H1 (cell line): ENCODE measurements at regions not wholly inside any gene's neighbourhood (a gene's known extent, or its start where the extent isn't known, plus 50 kb on each side); places are given as distances from the start of the nearest gene placed in this dataset.

Source experiments
- CTCF ChIA-PET: fragments of 300-600 bp; sonication (Branson Sonifier 250); formaldehyde crosslinking; loops from one replicate; lab custom pipeline; 2021; ENCODE audit not compliant: partially characterized antibody; lab: Charles Lee
- POLR2A ChIA-PET: fragments of 300-600 bp; sonication (Branson Sonifier 250); formaldehyde crosslinking; loops from one replicate; lab custom pipeline; 2021; ENCODE audit warnings: inconsistent platforms; ENCODE audit not compliant: partially characterized antibody; lab: Charles Lee
- DNase-seq, 2 experiments: peaks; one replicate each; pipeline versions ENCODE4 v3.0.0 to v3.0.0-alpha.2; 2010 to 2022; ENCODE audit warnings: low spot score in 2 of 2, low read depth in 1 of 2, mixed read lengths in 1 of 2
- FAIRE-seq: peaks from 2 replicates; lab custom pipeline; 2011; peaks lifted over from hg19 to GRCh38; lab: Jason Lieb, UNC
- H2AFZ ChIP-seq: 2 replicates; pipeline ENCODE4 v1.8.1; 2012; ENCODE audit warnings: low read length, inconsistent platforms
- H2AK5ac ChIP-seq: 2 replicates; pipeline ENCODE4 v1.6.1; 2013; ENCODE audit warnings: low read depth, low read length
- H2BK120ac ChIP-seq: replicated peaks from 2 replicates; pipeline ENCODE3; 2013; ENCODE audit warnings: low read depth, low read length, inconsistent platforms
- H2BK12ac ChIP-seq: 2 replicates; pipeline ENCODE4 v1.6.1; 2013; ENCODE audit warnings: low read depth, low read length
- H2BK15ac ChIP-seq: 2 replicates; pipeline ENCODE4 v1.6.1; 2013; ENCODE audit warnings: low read length
- H2BK20ac ChIP-seq: 2 replicates; pipeline ENCODE4 v1.6.1; 2013; ENCODE audit warnings: low read length
- H2BK5ac ChIP-seq: 2 replicates; pipeline ENCODE4 v1.6.1; 2013; ENCODE audit warnings: low read depth, low read length
- H3K14ac ChIP-seq: 2 replicates; pipeline ENCODE4 v1.6.1; 2013; ENCODE audit warnings: inconsistent platforms; ENCODE audit not compliant: insufficient read length
- H3K18ac ChIP-seq: 2 replicates; pipeline ENCODE4 v1.6.1; 2013; ENCODE audit warnings: low read length; ENCODE audit errors: extremely low read depth
- H3K23ac ChIP-seq: 2 replicates; pipeline ENCODE4 v1.6.1; 2013; ENCODE audit warnings: inconsistent platforms; ENCODE audit not compliant: insufficient read length
- H3K23me2 ChIP-seq: 2 replicates; pipeline ENCODE4 v1.6.1; 2013; ENCODE audit warnings: low read depth, low read length
- H3K27ac ChIP-seq: 2 replicates; pipeline ENCODE4 v1.6.1; 2011; ENCODE audit warnings: low read depth, low read length, inconsistent platforms
- H3K27me3 ChIP-seq, 4 experiments: replicated peaks in 1 of 4; 1 replicate in 1 of 4; 2 replicates in 3 of 4; pipeline versions ENCODE4 v1.6.1 to v1.8.1; 2011 to 2013; ENCODE audit warnings: low read length in 3 of 4, mild to moderate bottlenecking in 3 of 4, inconsistent platforms in 2 of 4, mixed read lengths in 2 of 4, moderate library complexity in 1 of 4; ENCODE audit not compliant: control insufficient read depth in 3 of 4, insufficient read depth in 3 of 4; ENCODE audit errors: extremely low read depth in 1 of 4
- H3K36me3 ChIP-seq, 4 experiments: 2 replicates each; pipeline versions ENCODE4 v1.6.1 to v1.8.1; 2011 to 2013; ENCODE audit warnings: mild to moderate bottlenecking in 4 of 4, low read length in 3 of 4, moderate library complexity in 2 of 4, control low read depth in 1 of 4, inconsistent platforms in 1 of 4; ENCODE audit not compliant: insufficient read depth in 4 of 4, control insufficient read depth in 2 of 4
- H3K4ac ChIP-seq: replicated peaks from 2 replicates; pipeline ENCODE3; 2013; ENCODE audit warnings: low read length, low read depth, mixed read lengths, inconsistent platforms; ENCODE audit not compliant: insufficient read length
- H3K4me1 ChIP-seq, 4 experiments: replicated peaks in 1 of 4; 1 replicate in 1 of 4; 2 replicates in 3 of 4; pipeline versions ENCODE4 v1.6.1 to v1.8.1; 2011 to 2013; ENCODE audit warnings: low read length in 3 of 4, inconsistent platforms in 2 of 4, mixed read lengths in 1 of 4; ENCODE audit not compliant: insufficient read depth in 4 of 4, control insufficient read depth in 3 of 4
- H3K4me2 ChIP-seq, 2 experiments: 2 replicates each; pipeline versions ENCODE4 v1.6.1 to v1.8.1; 2011 to 2013; ENCODE audit warnings: low read depth in 2 of 2, low read length in 2 of 2, control low read depth in 1 of 2, inconsistent platforms in 1 of 2, mild to moderate bottlenecking in 1 of 2; ENCODE audit not compliant: insufficient read depth in 1 of 2
- H3K4me3 ChIP-seq, 4 experiments: fragments of 200-600, 300-600 bp in 1 of 4; sonication (generic), shearing (Covaris generic), sonication (Bioruptor Twin) in 1 of 4; 2 replicates each; pipeline versions ENCODE4 v1.5.1 to v1.8.1; 2011 to 2016; ENCODE audit warnings: low read length in 4 of 4, low read depth in 3 of 4, control low read depth in 2 of 4, inconsistent platforms in 2 of 4, mild to moderate bottlenecking in 2 of 4, mixed read lengths in 1 of 4, moderate library complexity in 1 of 4; ENCODE audit not compliant: insufficient read depth in 2 of 4; ENCODE audit errors: extremely low read depth in 1 of 4
- H3K56ac ChIP-seq: replicated peaks from 2 replicates; pipeline ENCODE3; 2013; ENCODE audit warnings: low read depth, mild to moderate bottlenecking, mixed read lengths, low read length, inconsistent platforms; ENCODE audit not compliant: insufficient read length
- H3K79me1 ChIP-seq: 2 replicates; pipeline ENCODE4 v1.6.1; 2013; ENCODE audit warnings: low read depth, low read length, control low read depth
- H3K79me2 ChIP-seq, 2 experiments: 2 replicates each; pipeline versions ENCODE4 v1.6.1 to v1.8.1; 2012 to 2013; ENCODE audit warnings: low read length in 2 of 2, mild to moderate bottlenecking in 2 of 2, inconsistent platforms in 1 of 2; ENCODE audit not compliant: insufficient read depth in 2 of 2, control insufficient read depth in 1 of 2
- H3K9ac ChIP-seq, 4 experiments: replicated peaks in 1 of 4; 1 replicate in 1 of 4; 2 replicates in 3 of 4; pipeline versions ENCODE4 v1.6.1 to v1.8.1; 2011 to 2013; ENCODE audit warnings: low read depth in 3 of 4, low read length in 3 of 4, control low read depth in 2 of 4, mild to moderate bottlenecking in 2 of 4, moderate library complexity in 2 of 4, inconsistent platforms in 1 of 4; ENCODE audit errors: extremely low read depth in 1 of 4
- H3K9me3 ChIP-seq, 2 experiments: 2 replicates each; pipeline versions ENCODE4 v1.6.1 to v1.8.1; 2012 to 2013; ENCODE audit warnings: mild to moderate bottlenecking in 2 of 2, moderate library complexity in 2 of 2, control low read depth in 1 of 2, inconsistent platforms in 1 of 2, low read depth in 1 of 2, low read length in 1 of 2, mixed read lengths in 1 of 2; ENCODE audit not compliant: insufficient read depth in 2 of 2
- H4K20me1 ChIP-seq, 2 experiments: replicated peaks in 1 of 2; 2 replicates each; pipeline versions ENCODE3 to v1.8.1; 2011 to 2013; ENCODE audit warnings: inconsistent platforms in 2 of 2, low read length in 2 of 2, mild to moderate bottlenecking in 1 of 2; ENCODE audit not compliant: insufficient read depth in 2 of 2, control insufficient read depth in 1 of 2
- H4K5ac ChIP-seq: 2 replicates; pipeline ENCODE4 v1.6.1; 2013; ENCODE audit warnings: low read length, low read depth, mixed read lengths, inconsistent platforms; ENCODE audit not compliant: insufficient read length
- H4K8ac ChIP-seq: 2 replicates; pipeline ENCODE4 v1.8.0; 2013; ENCODE audit warnings: mild to moderate bottlenecking, moderate library complexity, low read length, inconsistent platforms; ENCODE audit not compliant: insufficient read depth; ENCODE audit errors: extremely low read depth
- H4K91ac ChIP-seq: replicated peaks from 2 replicates; pipeline ENCODE3; 2013; ENCODE audit warnings: low read length, mixed read lengths, inconsistent platforms; ENCODE audit not compliant: insufficient read length
- KDM4A ChIP-seq: IDR thresholded peaks from one replicate; pipeline ENCODE4 v1.7.1; 2012; ENCODE audit warnings: low read depth, mild to moderate bottlenecking, moderate library complexity, low read length, inconsistent platforms; ENCODE audit not compliant: severe bottlenecking
- WGBS, 2 experiments: shearing (Covaris generic) in 1 of 2; methylation state at CpG; one replicate each; pipeline versions ENCODE4 v1.1.6 to v1.1.7; 2013 to 2015; ENCODE audit warnings: low lambda C conversion rate in 2 of 2, mixed read lengths in 2 of 2, inconsistent platforms in 1 of 2, low coverage in 1 of 2, missing lambda C conversion rate in 1 of 2; ENCODE audit not compliant: insufficient replicate concordance in 2 of 2, insufficient coverage in 1 of 2, insufficient read length in 1 of 2; ENCODE audit errors: extremely low coverage in 1 of 2, missing lambda C conversion rate in 1 of 2; 5-methylcytosine and 5-hydroxymethylcytosine counted together
- TF ChIP-seq, protein P1 (sequence below): IDR thresholded peaks from 2 replicates; pipeline ENCODE4 v1.6.1; 2012; ENCODE audit warnings: inconsistent platforms

DNA sequence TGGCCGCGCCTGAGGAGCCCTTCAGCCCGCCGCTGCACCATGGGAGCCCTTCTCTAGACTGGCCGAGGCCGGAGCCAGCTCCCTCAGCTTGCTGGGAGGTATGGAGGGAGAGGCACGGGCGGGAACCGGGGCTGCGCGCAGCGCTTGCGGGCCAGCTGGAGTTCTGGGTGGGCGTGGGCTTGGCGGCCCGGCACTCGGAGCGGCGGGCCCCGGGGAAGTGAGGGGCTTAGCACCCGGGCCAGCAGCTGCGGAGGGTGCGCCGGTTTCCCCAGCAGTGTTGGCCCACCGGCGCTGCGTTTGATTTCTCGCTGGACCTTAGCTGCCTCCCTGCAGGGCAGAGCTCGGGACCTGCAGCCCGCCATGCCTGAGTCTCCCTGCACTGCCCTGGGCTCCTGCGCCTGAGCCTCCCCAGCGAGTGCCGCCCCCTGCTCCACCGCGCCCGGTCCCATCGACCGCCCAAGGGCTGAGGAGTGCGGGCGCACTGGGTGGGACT lies 1890.0 kb upstream of the PCDH20 start:
- H2AFZ ChIP-seq, result no peak overlapping the region
- no peak overlapping the region for H3K9ac ChIP-seq
- H3K79me2 ChIP-seq, result no peaks in the 10 kb centered on the region
- no peak overlapping the region for H3K18ac ChIP-seq
- H3K9me3 ChIP-seq, result peaks cover 0 to 6% of the 10 kb centered on the region in 2 experiments; a peak in 1 of 4 replicates
- CTCF ChIA-PET, result interaction anchor here (0.8 to 0.9 kb wide), 2 partner anchors 11 to 21 kb away, joined by 3 read pairs; no protein-coding TSS in a partner anchor
- no peak overlapping the region for H2AK5ac ChIP-seq
- H4K91ac ChIP-seq, result no peak overlapping the region
- H3K23ac ChIP-seq, result no peak overlapping the region
- no peaks in the 10 kb centered on the region for H3K36me3 ChIP-seq
- TF ChIP-seq, protein P1, sequence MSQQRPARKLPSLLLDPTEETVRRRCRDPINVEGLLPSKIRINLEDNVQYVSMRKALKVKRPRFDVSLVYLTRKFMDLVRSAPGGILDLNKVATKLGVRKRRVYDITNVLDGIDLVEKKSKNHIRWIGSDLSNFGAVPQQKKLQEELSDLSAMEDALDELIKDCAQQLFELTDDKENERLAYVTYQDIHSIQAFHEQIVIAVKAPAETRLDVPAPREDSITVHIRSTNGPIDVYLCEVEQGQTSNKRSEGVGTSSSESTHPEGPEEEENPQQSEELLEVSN, result no peak
- TF ChIP-seq KDM4A, result no peak
- TF ChIP-seq, all 59 proteins: peak for 0
- DNase-seq (no peak), FAIRE-seq (no peak)
- POLR2A ChIA-PET, result no interaction called here
- no peak overlapping the region for H4K5ac ChIP-seq
- H4K20me1 ChIP-seq, result no peaks in the 10 kb centered on the region
- no peak overlapping the region for H2BK5ac ChIP-seq
- H3K79me1 ChIP-seq, result no peaks in the 10 kb centered on the region
- no peak overlapping the region for H2BK15ac ChIP-seq
- H2BK12ac ChIP-seq, result no peak overlapping the region
- H3K4me2 ChIP-seq, result no peak overlapping the region
- peaks cover 0 to 1% (median 0%) of the 10 kb centered on the region in 4 experiments; a peak in 1 of 7 replicates for H3K27me3 ChIP-seq
- no peak overlapping the region for H2BK20ac ChIP-seq
- H3K23me2 ChIP-seq, result no peaks in the 10 kb centered on the region
- H3K56ac ChIP-seq, result no peak overlapping the region
- H3K4ac ChIP-seq, result no peak overlapping the region
- H3K4me1 ChIP-seq, result no peaks in the 10 kb centered on the region
- H3K4me3 ChIP-seq, result no peak overlapping the region
- H4K8ac ChIP-seq, result no peak overlapping the region
- H3K14ac ChIP-seq, result no peak overlapping the region
- no peak overlapping the region for H3K27ac ChIP-seq
- 94% methylated on average over 33 of the region's 40 CpGs; no CpG with 5 or more reads in 1 of the 2 experiments for WGBS, 2 experiments
- no peak overlapping the region for H2BK120ac ChIP-seq
